Endothelial cell (in vitro differentiated cells): ENCODE measurements at regions not wholly inside any gene's neighbourhood (a gene's known extent, or its start where the extent isn't known, plus 50 kb on each side); places are given as distances from the start of the nearest gene placed in this dataset.

Experiments
- DNase-seq: peaks from one replicate; pipeline ENCODE4 v3.0.0; 2021; ENCODE audit warnings: low spot score
- H3K27ac Mint-ChIP-seq: one replicate; pipeline ENCODE4 v1.8.0; 2021; ENCODE audit warnings: mixed read lengths, inconsistent platforms; ENCODE audit not compliant: unreplicated experiment
- H3K27me3 Mint-ChIP-seq: one replicate; pipeline ENCODE4 v1.8.0; 2021; ENCODE audit warnings: mild to moderate bottlenecking, moderate library complexity, mixed read lengths, inconsistent platforms; ENCODE audit not compliant: unreplicated experiment
- H3K36me3 Mint-ChIP-seq: one replicate; pipeline ENCODE4 v1.8.0; 2021; ENCODE audit warnings: mild to moderate bottlenecking, low read depth, mixed read lengths, inconsistent platforms; ENCODE audit not compliant: unreplicated experiment
- H3K4me1 Mint-ChIP-seq: one replicate; pipeline ENCODE4 v1.8.0; 2021; ENCODE audit warnings: mild to moderate bottlenecking, mixed read lengths, inconsistent platforms; ENCODE audit not compliant: unreplicated experiment
- H3K4me3 Mint-ChIP-seq: one replicate; pipeline ENCODE4 v1.8.0; 2021; ENCODE audit warnings: mild to moderate bottlenecking, mixed read lengths, inconsistent platforms; ENCODE audit not compliant: unreplicated experiment
- H3K9me3 Mint-ChIP-seq: one replicate; pipeline ENCODE4 v1.8.0; 2021; ENCODE audit warnings: mixed read lengths, inconsistent platforms; ENCODE audit not compliant: unreplicated experiment
- TF ChIP-seq, protein P1 (sequence below): fragments of 200-600 bp; sonication (generic); IDR thresholded peaks from one replicate; pipeline ENCODE4 v1.5.0; 2021; ENCODE audit warnings: antibody characterized with exemption; ENCODE audit not compliant: unreplicated experiment

DNA sequence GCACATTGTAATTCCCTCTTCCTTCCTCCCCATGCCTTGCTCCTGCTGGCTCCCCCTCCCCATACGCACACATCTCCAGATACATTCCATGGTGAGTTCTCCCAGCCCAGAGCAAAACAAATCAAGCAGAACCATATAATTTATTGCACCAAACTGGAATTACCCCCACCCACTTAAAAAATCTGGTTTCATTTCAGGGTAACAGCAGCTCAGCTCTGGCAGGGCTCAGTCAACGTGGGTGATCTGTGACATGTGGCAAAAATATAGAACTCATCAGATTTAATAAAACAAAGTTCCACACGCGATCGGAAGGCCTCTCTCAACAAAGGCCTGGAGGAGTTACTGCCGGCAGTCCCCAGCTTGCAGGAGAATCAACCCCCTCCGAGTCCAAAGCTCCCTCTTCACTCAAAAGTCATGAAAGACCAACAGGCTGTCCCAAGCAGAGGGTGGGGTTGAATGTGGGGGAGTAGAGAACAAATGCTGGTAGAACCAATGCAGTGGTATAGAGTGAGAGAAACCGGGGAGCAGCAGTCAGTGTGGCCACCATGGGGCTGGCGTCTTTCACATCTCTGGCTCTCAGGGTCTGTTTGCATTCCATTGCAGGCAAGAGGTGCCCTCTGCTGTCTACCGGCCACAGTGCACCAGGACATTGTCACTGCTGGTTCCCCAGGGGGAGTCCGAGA lies 323.3 kb upstream of the NT5E start:
- peak overlapping the region; percentile 53 for H3K27ac Mint-ChIP-seq

DNA sequence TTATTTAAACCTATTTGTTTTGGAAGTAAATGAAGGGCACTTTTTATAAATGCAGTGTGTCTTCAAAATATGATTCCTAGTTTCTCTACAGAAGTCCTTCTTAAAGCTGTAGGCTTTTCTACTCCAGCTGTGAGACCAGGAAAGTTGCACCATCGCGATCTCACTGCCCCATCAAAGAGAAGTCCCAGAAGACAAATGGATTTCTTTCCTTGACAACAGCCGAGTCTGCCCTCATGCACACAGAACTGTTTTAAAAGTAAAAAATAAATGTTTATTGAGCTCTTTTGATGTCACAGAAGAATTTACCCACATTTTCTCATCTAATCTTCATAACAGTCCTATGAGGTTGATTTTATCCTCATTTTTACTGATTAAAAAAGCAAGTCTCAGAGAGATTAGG lies 324.4 kb upstream of the NT5E start:
- TF ChIP-seq, protein P1, sequence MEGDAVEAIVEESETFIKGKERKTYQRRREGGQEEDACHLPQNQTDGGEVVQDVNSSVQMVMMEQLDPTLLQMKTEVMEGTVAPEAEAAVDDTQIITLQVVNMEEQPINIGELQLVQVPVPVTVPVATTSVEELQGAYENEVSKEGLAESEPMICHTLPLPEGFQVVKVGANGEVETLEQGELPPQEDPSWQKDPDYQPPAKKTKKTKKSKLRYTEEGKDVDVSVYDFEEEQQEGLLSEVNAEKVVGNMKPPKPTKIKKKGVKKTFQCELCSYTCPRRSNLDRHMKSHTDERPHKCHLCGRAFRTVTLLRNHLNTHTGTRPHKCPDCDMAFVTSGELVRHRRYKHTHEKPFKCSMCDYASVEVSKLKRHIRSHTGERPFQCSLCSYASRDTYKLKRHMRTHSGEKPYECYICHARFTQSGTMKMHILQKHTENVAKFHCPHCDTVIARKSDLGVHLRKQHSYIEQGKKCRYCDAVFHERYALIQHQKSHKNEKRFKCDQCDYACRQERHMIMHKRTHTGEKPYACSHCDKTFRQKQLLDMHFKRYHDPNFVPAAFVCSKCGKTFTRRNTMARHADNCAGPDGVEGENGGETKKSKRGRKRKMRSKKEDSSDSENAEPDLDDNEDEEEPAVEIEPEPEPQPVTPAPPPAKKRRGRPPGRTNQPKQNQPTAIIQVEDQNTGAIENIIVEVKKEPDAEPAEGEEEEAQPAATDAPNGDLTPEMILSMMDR = no peak
- DNase-seq = no peak
- no peaks in the 10 kb centered on the region for H3K36me3 Mint-ChIP-seq
- no peak overlapping the region for H3K4me3 Mint-ChIP-seq
- H3K27ac Mint-ChIP-seq = no peak overlapping the region
- H3K9me3 Mint-ChIP-seq = no peaks in the 10 kb centered on the region
- H3K27me3 Mint-ChIP-seq = no peaks in the 10 kb centered on the region
- H3K4me1 Mint-ChIP-seq = peaks cover 10% of the 10 kb centered on the region

More for the DNA sequence above, 323.3 kb upstream of the NT5E start:
- peaks cover 10% of the 10 kb centered on the region for H3K4me1 Mint-ChIP-seq
- peak overlapping the region; percentile 61 for H3K4me3 Mint-ChIP-seq
- peak; percentile 79 for DNase-seq
- TF ChIP-seq, protein P1 = peak; percentile 23
- H3K9me3 Mint-ChIP-seq = no peaks in the 10 kb centered on the region
- H3K27me3 Mint-ChIP-seq = no peaks in the 10 kb centered on the region
- H3K36me3 Mint-ChIP-seq = no peaks in the 10 kb centered on the region

DNA sequence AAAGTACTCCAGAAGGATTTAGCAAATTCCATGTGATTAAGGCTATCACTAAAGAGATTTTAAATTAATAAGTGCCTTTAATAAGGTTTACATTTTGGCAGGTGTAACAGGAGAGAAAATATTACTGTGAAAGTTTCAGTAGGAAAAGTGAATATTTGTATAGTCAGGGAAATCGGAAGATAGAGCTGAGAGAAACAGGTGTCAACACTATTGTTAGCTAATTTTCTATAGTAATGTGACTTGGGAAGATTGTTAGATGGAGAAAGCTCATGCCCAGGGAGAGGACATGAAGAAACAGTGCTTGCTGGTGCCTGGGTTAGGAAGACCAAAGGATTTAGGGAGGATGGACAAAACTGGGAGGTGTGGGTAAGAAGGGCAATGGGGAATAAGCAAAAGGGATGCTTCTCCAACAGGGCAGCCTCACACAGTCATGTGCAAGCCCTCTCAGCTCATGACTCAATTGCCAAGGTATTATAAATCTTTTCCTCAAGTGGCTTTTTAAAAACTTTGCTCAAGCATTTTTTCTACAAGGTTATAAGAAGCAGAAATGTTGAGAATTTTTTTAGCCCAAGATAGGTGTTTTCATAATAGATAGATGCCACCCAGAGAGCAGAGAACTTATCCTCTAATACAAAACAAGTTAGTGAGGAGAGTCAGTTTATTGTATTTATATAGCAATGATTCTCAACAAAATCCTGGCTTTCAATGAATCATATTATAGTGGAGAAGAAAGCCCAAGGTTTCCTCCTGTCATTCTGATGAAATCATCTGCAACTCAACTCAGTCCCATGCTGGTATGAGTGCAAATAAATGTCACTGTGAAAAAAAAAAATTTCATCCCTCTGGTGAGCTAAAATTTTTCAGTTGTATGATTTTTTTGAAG lies 325.2 kb upstream of the NT5E start:
- no peak overlapping the region for H3K27ac Mint-ChIP-seq
- no peaks in the 10 kb centered on the region for H3K27me3 Mint-ChIP-seq
- TF ChIP-seq, protein P1 = no peak
- peaks cover 10% of the 10 kb centered on the region for H3K4me1 Mint-ChIP-seq
- DNase-seq = no peak
- H3K36me3 Mint-ChIP-seq = no peaks in the 10 kb centered on the region
- H3K4me3 Mint-ChIP-seq = no peak overlapping the region
- no peaks in the 10 kb centered on the region for H3K9me3 Mint-ChIP-seq

DNA sequence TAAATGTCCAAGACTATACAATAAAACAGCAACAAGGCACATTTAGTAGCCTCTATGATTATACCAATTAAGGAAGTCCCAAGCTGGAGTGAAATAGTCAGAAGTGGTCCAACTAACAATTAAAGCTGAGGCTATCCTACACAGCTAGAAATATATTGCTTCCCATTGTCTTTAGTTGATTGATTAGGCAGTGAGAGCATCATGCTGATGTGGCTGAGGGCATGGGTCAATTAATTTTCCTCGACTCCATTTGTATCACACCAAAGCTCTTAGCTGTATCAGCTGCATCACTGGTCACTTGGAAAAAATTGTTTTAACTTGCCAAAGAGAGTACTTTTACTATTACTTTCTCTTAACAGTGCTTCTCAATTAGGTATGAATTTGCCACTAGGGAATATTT lies 328.7 kb upstream of the NT5E start:
- Mint-ChIP-seq H3K27me3 (no peaks in the 10 kb centered on the region), H3K4me1 (peaks cover 4% of the 10 kb centered on the region), H3K4me3 (no peak overlapping the region), H3K27ac (no peak overlapping the region), H3K9me3 (no peaks in the 10 kb centered on the region), H3K36me3 (no peaks in the 10 kb centered on the region)
- no peak for DNase-seq
- TF ChIP-seq, protein P1 = no peak
